HCT116 (cell line): ENCODE measurements at regions not wholly inside any gene's neighbourhood (a gene's known extent, or its start where the extent isn't known, plus 50 kb on each side); places are given as distances from the start of the nearest gene placed in this dataset.

ENCODE experiments used
- ATAC-seq: fragments of 200-7000 bp; cut with Tn5 transposase; 2 replicates; pipeline ENCODE4 v1.9.1; 2020; ENCODE audit warnings: mild to moderate bottlenecking, moderate library complexity
- BruUV-seq: library from RNA; stranded (reverse); fragments of 400-500 nt; replicated peaks from 2 replicates; lab custom pipeline; 2021; lab: Mats Ljungman, UMichigan
- CTCF ChIA-PET: fragments of 300-600 bp; sonication (Branson Sonifier 250); formaldehyde crosslinking; loops from one replicate; lab custom pipeline; 2021; ENCODE audit warnings: antibody characterized with exemption; lab: Charles Lee
- POLR2A ChIA-PET: fragments of 300-600, 350-600 bp; sonication (Branson Sonifier 250); formaldehyde crosslinking; loops from one replicate; lab custom pipeline; 2021; ENCODE audit warnings: antibody characterized with exemption; lab: Charles Lee
- RAD21 ChIA-PET, 2 experiments: fragments of 300-600 bp; sonication (Branson Sonifier 250); formaldehyde crosslinking; loops; one replicate each; lab custom pipeline; 2023; ENCODE audit warnings: low total read pairs in 2 of 2; ENCODE audit not compliant: uncharacterized antibody in 2 of 2, unreplicated experiment in 2 of 2, low non-redundant PET in 1 of 2; lab: Charles Lee
- DNase-seq: peaks from one replicate; pipeline ENCODE4 v3.0.0-alpha.2; 2010; ENCODE audit warnings: low read depth, low spot score
- H2AFZ ChIP-seq: fragments of 200-600 bp; shearing (Covaris generic), sonication (generic); 2 replicates; pipeline ENCODE4 v1.6.1; 2017; ENCODE audit warnings: low read depth, mixed run types, mixed read lengths, antibody characterized with exemption, low read length; ENCODE audit not compliant: poor library complexity, severe bottlenecking
- H3K27ac ChIP-seq: 2 replicates; pipeline ENCODE4 v1.5.1; 2012; ENCODE audit warnings: low read depth, low read length
- H3K27me3 ChIP-seq: fragments of 200-600 bp; sonication (generic); 2 replicates; pipeline ENCODE4 v1.6.1; 2016; ENCODE audit warnings: mixed run types, low read length, mixed read lengths; ENCODE audit not compliant: insufficient read depth
- H3K36me3 ChIP-seq, 2 experiments: fragments of 200-500 bp in 1 of 2; fragments of 200-600 bp in 1 of 2; sonication (Bioruptor generic) in 1 of 2; sonication (generic) in 1 of 2; 2 replicates each; pipeline versions ENCODE4 v1.5.1 to v1.6.1; 2014 to 2016; ENCODE audit warnings: low read length in 2 of 2, inconsistent platforms in 1 of 2, mixed read lengths in 1 of 2, mixed run types in 1 of 2; ENCODE audit not compliant: insufficient read depth in 2 of 2, control insufficient read depth in 1 of 2
- H3K4me1 ChIP-seq, 2 experiments: fragments of 200-600 bp in 1 of 2; sonication (generic) in 1 of 2; 2 replicates each; pipeline versions ENCODE4 v1.5.1 to v1.6.1; 2012 to 2017; ENCODE audit warnings: low read length in 2 of 2, inconsistent platforms in 1 of 2, mild to moderate bottlenecking in 1 of 2, mixed read lengths in 1 of 2, mixed run types in 1 of 2, moderate library complexity in 1 of 2; ENCODE audit not compliant: insufficient read depth in 2 of 2, control insufficient read depth in 1 of 2
- H3K4me2 ChIP-seq: fragments of 200-600 bp; sonication (generic); 2 replicates; pipeline ENCODE4 v1.6.1; 2017; ENCODE audit warnings: mixed run types, low read length, mixed read lengths
- H3K4me3 ChIP-seq, 2 experiments: fragments of 200-600 bp in 1 of 2; sonication (generic) in 1 of 2; replicated peaks in 1 of 2; 2 replicates each; pipeline ENCODE4 v1.5.1; 2011 to 2016; ENCODE audit warnings: low read length in 2 of 2, control low read depth in 1 of 2, low read depth in 1 of 2, mild to moderate bottlenecking in 1 of 2, mixed read lengths in 1 of 2, mixed run types in 1 of 2
- H3K79me2 ChIP-seq: fragments of 200-600 bp; sonication (generic); 2 replicates; pipeline ENCODE4 v1.6.1; 2017; ENCODE audit warnings: mild to moderate bottlenecking, mixed run types, low read length, moderate library complexity, mixed read lengths; ENCODE audit not compliant: insufficient read depth
- H3K9ac ChIP-seq: fragments of 200-600 bp; sonication (generic); 2 replicates; pipeline ENCODE4 v1.6.1; 2016; ENCODE audit warnings: low read length, mixed read lengths
- H3K9me2 ChIP-seq: fragments of 200-600 bp; sonication (generic), shearing (Covaris generic); 2 replicates; pipeline ENCODE4 v1.6.1; 2017; ENCODE audit warnings: mixed run types, mild to moderate bottlenecking, moderate library complexity; ENCODE audit not compliant: insufficient read depth
- H3K9me3 ChIP-seq, 2 experiments: fragments of 200-500 bp in 1 of 2; fragments of 200-600 bp in 1 of 2; sonication (Bioruptor generic) in 1 of 2; sonication (generic) in 1 of 2; 2 replicates each; pipeline ENCODE4 v1.6.1; 2014 to 2017; ENCODE audit warnings: low read length in 2 of 2, mixed read lengths in 2 of 2, inconsistent platforms in 1 of 2, low read depth in 1 of 2, mild to moderate bottlenecking in 1 of 2, mixed run types in 1 of 2, moderate library complexity in 1 of 2; ENCODE audit not compliant: control insufficient read depth in 1 of 2, insufficient read depth in 1 of 2
- H4K20me1 ChIP-seq: fragments of 200-600 bp; sonication (generic), shearing (Covaris generic); 2 replicates; pipeline ENCODE4 v1.6.1; 2017; ENCODE audit warnings: mixed run types, mild to moderate bottlenecking, moderate library complexity; ENCODE audit not compliant: insufficient read depth
- CEBPB ChIP-seq: IDR thresholded peaks from 2 replicates; pipeline ENCODE4 v1.6.1; 2012; ENCODE audit warnings: low read depth
- EGR1 ChIP-seq: IDR thresholded peaks from 2 replicates; pipeline ENCODE4 v1.6.1; 2012; ENCODE audit warnings: low read depth
- ELF1 ChIP-seq: IDR thresholded peaks from 2 replicates; pipeline ENCODE4 v1.6.1; 2012; ENCODE audit warnings: low read depth, borderline replicate concordance
- EZH2 ChIP-seq: fragments of 200-600 bp; sonication (generic); IDR thresholded peaks from 2 replicates; pipeline ENCODE4 v1.6.1; 2017; ENCODE audit warnings: antibody characterized with exemption, mixed run types
- POLR2A ChIP-seq: IDR thresholded peaks from 2 replicates; pipeline ENCODE4 v1.7.0; 2011; ENCODE audit warnings: borderline replicate concordance; ENCODE audit not compliant: insufficient read depth, insufficient read length; ENCODE audit errors: extremely low read depth
- RAD21 ChIP-seq: IDR thresholded peaks from 2 replicates; pipeline ENCODE4 v1.6.1; 2012; ENCODE audit warnings: low read depth, mild to moderate bottlenecking
- REST ChIP-seq: IDR thresholded peaks from 2 replicates; pipeline ENCODE4 v1.6.1; 2012; ENCODE audit warnings: low read depth
- SP1 ChIP-seq: IDR thresholded peaks from 2 replicates; pipeline ENCODE4 v1.6.1; 2012; ENCODE audit warnings: low read depth
- ZFX ChIP-seq: fragments of 450-650 bp; IDR thresholded peaks from 2 replicates; pipeline ENCODE4 v1.6.1; 2017
- ZNF274 ChIP-seq: fragments of 200-500 bp; sonication (Bioruptor generic); IDR thresholded peaks from 2 replicates; pipeline ENCODE4 v1.6.1; 2014; ENCODE audit warnings: mild to moderate bottlenecking, low read depth, low read length, inconsistent platforms
- intact Hi-C: fragments of 100-400 bp; cut with micrococcal nuclease; formaldehyde crosslinking; loops from 2 replicates; pipeline ENCODE4 v1.10.0; 2022
- TF ChIP-seq, protein P1 (sequence below), 3 experiments: fragments of 200-600 bp in 1 of 3; sonication (generic) in 1 of 3; IDR thresholded peaks in 2 of 3; conservative IDR thresholded peaks in 1 of 3; 2 replicates each; pipeline ENCODE4 v1.5.1; 2012 to 2017; ENCODE audit warnings: low read depth in 2 of 3, low read length in 2 of 3, antibody characterized with exemption in 1 of 3, borderline replicate concordance in 1 of 3, control low read depth in 1 of 3, mild to moderate bottlenecking in 1 of 3, mixed read lengths in 1 of 3, mixed run types in 1 of 3, moderate library complexity in 1 of 3; ENCODE audit not compliant: insufficient read depth in 1 of 3
- TF ChIP-seq, protein P2 (sequence below): IDR thresholded peaks from 2 replicates; pipeline ENCODE4 v1.6.1; 2012
- TF ChIP-seq, protein P3 (sequence below): IDR thresholded peaks from 2 replicates; pipeline ENCODE4 v1.6.1; 2011; ENCODE audit warnings: mild to moderate bottlenecking, low read length, moderate library complexity; ENCODE audit not compliant: insufficient replicate concordance; ENCODE audit errors: extremely low read depth

- Histone ChIP-seq H3K27me3 (no peaks in the 10 kb centered on the region), H3K9me2 (no peaks in the 10 kb centered on the region), H3K9ac (no peak overlapping the region), H2AFZ (no peak overlapping the region), H3K4me2 (no peak overlapping the region), H3K27ac (no peak overlapping the region), H3K4me3 (no peak overlapping the region), H3K79me2 (no peaks in the 10 kb centered on the region), H3K9me3 (no peaks in the 10 kb centered on the region), H3K36me3 (no peaks in the 10 kb centered on the region), H3K4me1 (no peaks in the 10 kb centered on the region), H4K20me1 (no peaks in the 10 kb centered on the region)
- no peak for ATAC-seq
- TF ChIP-seq ZFX = no peak
- TF ChIP-seq, protein P1, sequence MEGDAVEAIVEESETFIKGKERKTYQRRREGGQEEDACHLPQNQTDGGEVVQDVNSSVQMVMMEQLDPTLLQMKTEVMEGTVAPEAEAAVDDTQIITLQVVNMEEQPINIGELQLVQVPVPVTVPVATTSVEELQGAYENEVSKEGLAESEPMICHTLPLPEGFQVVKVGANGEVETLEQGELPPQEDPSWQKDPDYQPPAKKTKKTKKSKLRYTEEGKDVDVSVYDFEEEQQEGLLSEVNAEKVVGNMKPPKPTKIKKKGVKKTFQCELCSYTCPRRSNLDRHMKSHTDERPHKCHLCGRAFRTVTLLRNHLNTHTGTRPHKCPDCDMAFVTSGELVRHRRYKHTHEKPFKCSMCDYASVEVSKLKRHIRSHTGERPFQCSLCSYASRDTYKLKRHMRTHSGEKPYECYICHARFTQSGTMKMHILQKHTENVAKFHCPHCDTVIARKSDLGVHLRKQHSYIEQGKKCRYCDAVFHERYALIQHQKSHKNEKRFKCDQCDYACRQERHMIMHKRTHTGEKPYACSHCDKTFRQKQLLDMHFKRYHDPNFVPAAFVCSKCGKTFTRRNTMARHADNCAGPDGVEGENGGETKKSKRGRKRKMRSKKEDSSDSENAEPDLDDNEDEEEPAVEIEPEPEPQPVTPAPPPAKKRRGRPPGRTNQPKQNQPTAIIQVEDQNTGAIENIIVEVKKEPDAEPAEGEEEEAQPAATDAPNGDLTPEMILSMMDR (IDR thresholded peaks at IDR 0.05 in 2 of 3, conservative IDR thresholded peaks at IDR 0.05 in 1 of 3; ENCODE audit: borderline replicate concordance in 1 of 3, insufficient read depth in 1 of 3, low read depth in 2 of 3, low read length in 2 of 3) = no peak
- intact Hi-C loops = no loop called here
- DNase-seq = no peak
- RAD21 ChIA-PET = no interaction called here
- CTCF ChIA-PET = no interaction called here
- BruUV-seq = no TSS peak
- POLR2A ChIA-PET = no interaction called here
Observed at GRCh38 chrX:843306-843705, 212.7 kb downstream of the SHOX start.

GRCh38 chrX:840556-840955 lies 210.0 kb downstream of the SHOX start:
- RAD21 ChIA-PET = no interaction called here
- intact Hi-C loops = no loop called here
- Histone ChIP-seq H3K4me3 (no peak overlapping the region), H3K9me2 (no peaks in the 10 kb centered on the region), H3K27me3 (no peaks in the 10 kb centered on the region), H3K79me2 (no peaks in the 10 kb centered on the region), H3K9ac (no peak overlapping the region), H4K20me1 (no peaks in the 10 kb centered on the region), H2AFZ (no peak overlapping the region), H3K27ac (no peak overlapping the region), H3K4me1 (no peaks in the 10 kb centered on the region), H3K36me3 (no peaks in the 10 kb centered on the region), H3K9me3 (no peaks in the 10 kb centered on the region), H3K4me2 (no peak overlapping the region)
- POLR2A ChIA-PET = no interaction called here
- ATAC-seq (no peak), DNase-seq (no peak)
- CTCF ChIA-PET = no interaction called here
- no TSS peak for BruUV-seq
- TF ChIP-seq POLR2A = no peak
- TF ChIP-seq ELF1 = no peak
- no peak for TF ChIP-seq CEBPB
- TF ChIP-seq, protein P2, sequence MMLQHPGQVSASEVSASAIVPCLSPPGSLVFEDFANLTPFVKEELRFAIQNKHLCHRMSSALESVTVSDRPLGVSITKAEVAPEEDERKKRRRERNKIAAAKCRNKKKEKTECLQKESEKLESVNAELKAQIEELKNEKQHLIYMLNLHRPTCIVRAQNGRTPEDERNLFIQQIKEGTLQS = no peak
- TF ChIP-seq REST = no peak
- no peak for TF ChIP-seq EZH2
- no peak for TF ChIP-seq SP1
- TF ChIP-seq EGR1 = no peak
- TF ChIP-seq, protein P3, sequence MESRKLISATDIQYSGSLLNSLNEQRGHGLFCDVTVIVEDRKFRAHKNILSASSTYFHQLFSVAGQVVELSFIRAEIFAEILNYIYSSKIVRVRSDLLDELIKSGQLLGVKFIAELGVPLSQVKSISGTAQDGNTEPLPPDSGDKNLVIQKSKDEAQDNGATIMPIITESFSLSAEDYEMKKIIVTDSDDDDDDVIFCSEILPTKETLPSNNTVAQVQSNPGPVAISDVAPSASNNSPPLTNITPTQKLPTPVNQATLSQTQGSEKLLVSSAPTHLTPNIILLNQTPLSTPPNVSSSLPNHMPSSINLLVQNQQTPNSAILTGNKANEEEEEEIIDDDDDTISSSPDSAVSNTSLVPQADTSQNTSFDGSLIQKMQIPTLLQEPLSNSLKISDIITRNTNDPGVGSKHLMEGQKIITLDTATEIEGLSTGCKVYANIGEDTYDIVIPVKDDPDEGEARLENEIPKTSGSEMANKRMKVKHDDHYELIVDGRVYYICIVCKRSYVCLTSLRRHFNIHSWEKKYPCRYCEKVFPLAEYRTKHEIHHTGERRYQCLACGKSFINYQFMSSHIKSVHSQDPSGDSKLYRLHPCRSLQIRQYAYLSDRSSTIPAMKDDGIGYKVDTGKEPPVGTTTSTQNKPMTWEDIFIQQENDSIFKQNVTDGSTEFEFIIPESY = no peak
- TF ChIP-seq RAD21 = no peak
- no peak for TF ChIP-seq ZNF274
